GM19043 (cell line): ENCODE measurements at regions not wholly inside any gene's neighbourhood (a gene's known extent, or its start where the extent isn't known, plus 50 kb on each side); places are given as distances from the start of the nearest gene placed in this dataset.
"Not testable (repeated sequence)": the region's sequence is repeated elsewhere in the genome, so short reads cannot be mapped to it uniquely, and the experiment has no call there.

Experiments
- ATAC-seq: cut with Tn5 transposase; IDR thresholded peaks from one replicate; pipeline ENCODE4 v1.9.1; 2021; ENCODE audit warnings: low read depth; ENCODE audit not compliant: unreplicated experiment

DNA sequence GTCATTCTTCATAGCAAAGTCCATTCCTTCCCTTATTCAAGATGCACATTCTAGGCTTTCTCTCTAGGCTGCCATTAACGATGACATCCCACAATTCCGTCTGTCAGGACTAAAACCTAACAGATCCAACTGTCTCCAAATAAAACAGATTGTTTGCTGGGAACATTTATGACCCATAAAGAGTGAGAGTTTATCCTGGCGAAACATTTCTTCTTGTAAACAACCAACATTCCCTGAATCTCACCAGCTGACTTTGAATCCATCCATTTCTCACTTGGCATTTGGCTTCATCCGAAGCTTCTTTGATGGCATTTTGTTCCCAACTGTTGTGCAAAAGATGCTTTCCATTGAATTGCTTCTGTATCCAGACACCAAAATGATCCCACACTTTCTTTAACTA lies 93.1 kb downstream of the OLIG3 start:
- no peak for ATAC-seq

DNA sequence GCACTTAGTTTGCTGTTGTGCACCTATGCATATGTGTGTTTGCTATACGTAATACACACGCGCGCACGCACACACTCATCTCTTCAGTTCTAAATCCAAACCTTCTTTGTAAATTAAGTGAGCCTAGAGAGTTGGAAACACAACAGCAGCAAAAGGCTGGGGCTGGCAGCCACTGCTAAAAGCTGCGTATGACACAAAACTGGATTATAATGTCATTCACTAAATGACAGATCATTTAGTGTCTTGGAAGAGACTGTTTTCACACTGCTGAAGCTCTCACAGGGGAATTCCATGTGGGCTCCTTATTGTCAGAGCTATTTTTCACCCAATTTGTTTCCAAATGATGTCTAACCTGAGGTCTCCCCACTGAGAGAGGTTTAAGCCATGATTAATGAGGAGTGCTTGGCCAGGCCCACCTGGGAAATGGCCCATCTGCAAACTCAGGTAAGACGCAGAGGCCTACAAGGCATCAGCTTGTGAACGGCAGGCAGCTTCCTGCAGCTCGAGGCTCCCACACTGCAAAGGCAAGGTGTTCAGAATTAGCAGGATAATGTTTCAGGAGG lies 94.2 kb downstream of the OLIG3 start:
- ATAC-seq: no peak

DNA sequence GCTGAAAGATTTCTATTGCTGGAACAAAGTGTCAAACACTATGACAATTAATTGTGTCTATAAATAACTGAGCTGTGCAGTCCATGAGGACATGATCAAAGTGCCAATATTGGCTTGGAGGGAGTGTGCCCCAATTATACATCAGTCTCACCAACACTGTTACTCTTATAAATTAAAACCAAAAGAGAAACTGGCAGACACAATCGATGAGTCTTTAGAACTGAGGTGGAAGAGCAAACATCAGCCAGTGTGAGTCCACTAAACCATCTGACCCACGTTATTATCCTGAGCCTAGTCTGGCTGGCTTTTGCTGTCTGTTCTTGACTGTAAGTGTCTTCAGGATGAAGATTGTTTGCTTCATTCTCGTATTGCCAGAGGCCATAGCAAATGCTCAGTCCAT lies 98.9 kb downstream of the OLIG3 start:
- ATAC-seq: no peak

GRCh38 chr6:137391061-137391814 lies 103.0 kb downstream of the OLIG3 start:
- no peak for ATAC-seq

- ATAC-seq: no peak
Observed at GRCh38 chr6:137390334-137390733, 103.9 kb downstream of the OLIG3 start.

DNA sequence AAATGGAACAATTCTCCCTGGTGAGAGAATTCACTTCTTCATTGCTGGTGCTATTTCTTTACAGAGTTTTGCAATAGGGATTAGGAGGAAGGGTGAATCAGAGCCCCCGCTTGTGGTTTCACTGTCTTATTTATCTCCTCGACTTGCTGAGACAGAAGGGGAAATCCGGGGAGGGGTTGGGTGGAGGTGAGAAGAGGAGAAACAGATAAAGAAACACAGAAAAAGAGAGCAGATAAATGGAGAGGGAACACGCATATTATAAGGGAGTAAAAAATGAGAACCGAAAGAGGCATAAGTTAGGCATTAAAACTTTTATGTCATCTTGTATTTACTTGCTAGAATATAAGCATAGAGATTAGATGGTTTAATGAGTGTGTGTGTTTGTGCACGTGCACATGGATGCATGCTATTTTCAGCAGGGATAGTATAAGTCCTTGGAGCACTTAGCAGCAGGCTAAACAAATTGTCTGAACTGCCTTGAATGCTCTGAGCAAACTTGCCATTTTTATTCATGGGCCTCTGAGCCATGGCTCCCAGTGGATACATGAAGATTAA lies 105.0 kb downstream of the OLIG3 start:
- peak; percentile 71 for ATAC-seq

GRCh38 chr6:137387096-137387764 lies 107.0 kb downstream of the OLIG3 start:
- no peak for ATAC-seq

DNA sequence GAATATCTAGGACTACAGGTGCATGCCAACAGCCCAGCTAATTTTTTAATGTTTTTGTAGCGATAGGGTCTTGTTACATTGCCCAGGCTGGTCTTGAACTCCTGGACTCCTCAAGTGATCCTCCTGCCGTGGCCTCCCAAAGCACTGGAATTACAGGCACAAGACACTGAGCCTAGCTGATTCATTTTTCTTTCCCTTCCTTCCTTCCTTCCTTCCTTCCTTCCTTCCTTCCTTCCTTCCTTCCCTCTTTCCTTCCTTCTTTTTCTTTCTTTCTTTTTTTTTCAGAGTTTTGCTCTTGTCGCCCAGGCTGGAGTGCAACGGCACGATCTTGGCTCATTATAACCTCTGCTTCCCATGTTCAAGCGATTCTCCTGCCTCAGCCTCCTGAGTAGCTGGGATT lies 110.9 kb downstream of the OLIG3 start:
- ATAC-seq: not testable (repeated sequence)

GRCh38 chr6:137378090-137378369 lies 116.2 kb downstream of the OLIG3 start:
- ATAC-seq: no peak

- no peak for ATAC-seq
Observed at GRCh38 chr6:137373296-137373695, 120.9 kb downstream of the OLIG3 start.

DNA sequence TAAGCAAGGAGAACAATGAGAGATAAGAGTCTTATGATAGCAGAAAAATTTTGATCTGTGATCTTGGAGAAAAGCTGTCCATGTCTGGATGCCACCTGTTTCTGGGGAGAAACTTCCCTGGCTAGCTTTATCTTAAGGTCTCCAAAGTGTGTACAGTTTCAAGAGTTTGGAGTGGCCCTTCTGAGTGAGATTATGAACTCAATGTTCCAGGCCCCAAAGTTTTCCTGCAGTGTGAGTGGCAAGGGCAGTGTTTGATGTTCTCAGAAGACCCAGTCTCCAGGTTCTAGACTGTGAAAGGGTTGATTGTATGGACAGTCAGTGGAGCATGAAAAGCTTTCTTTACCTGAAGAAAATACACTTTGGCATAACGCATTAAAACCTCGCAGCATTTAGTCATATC lies 121.7 kb downstream of the OLIG3 start:
- ATAC-seq: no peak

GRCh38 chr6:137371634-137372016 lies 122.6 kb downstream of the OLIG3 start:
- ATAC-seq: no peak

GRCh38 chr6:137370871-137371633 lies 123.1 kb downstream of the OLIG3 start:
- ATAC-seq: peak; percentile 84

DNA sequence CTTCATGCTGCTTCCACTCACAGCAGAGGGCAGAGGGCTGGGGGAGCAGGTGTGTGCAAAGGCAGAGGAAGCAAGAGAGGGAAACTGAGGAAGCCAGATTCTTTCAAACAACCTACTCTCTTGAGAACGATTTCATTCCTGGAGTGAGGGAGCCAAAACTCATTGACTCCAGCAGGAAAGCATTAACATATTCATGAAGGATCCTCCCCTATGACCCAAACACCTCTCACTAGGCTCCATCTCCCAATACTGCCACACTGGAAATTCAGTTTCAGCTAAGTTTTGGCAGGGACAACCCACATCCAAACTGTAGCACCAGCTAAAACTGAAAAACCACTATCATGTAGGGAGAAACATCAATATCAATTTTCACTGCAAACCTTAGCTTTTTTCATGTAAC lies 125.1 kb downstream of the OLIG3 start:
- ATAC-seq: no peak

DNA sequence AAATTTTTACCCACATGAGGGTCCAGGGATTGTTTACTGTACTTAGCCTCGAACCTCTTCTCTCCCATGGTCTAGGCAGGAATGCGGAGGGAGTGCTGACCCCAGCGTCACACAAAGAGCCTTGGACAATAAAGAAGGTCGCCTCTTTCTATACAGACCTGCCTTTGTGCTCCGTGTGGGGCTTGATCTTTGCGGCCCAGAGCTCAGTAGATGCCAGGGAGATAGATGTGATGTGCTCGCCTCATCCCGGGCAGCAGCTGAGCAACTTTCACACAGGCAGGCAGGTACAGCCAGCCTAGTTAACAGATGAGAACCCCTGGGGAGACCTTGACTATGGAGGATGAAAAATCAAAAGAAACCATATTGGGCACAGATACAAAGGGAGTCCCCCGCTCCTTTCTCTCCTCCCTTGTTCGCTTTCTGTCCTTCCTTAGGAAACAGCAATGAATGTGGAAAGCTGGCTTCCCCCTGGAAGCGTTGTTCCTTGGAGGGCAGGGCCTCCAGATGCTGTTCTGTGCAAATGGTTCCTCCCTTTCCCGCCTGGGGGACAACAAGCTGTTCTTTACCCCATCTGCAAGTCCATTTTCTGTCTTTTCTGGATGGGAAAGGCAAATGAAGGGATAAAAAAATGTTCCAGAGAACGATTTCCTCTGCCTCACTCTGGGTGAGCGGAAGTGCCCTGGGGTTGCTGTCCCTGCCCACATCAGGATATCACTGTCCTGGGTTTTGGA lies 128.3 kb downstream of the OLIG3 start:
- no peak for ATAC-seq

- ATAC-seq: no peak
Observed at GRCh38 chr6:137363805-137364138, 130.4 kb downstream of the OLIG3 start.

- no peak for ATAC-seq
Observed at GRCh38 chr6:137362878-137363804, 131.1 kb downstream of the OLIG3 start.

DNA sequence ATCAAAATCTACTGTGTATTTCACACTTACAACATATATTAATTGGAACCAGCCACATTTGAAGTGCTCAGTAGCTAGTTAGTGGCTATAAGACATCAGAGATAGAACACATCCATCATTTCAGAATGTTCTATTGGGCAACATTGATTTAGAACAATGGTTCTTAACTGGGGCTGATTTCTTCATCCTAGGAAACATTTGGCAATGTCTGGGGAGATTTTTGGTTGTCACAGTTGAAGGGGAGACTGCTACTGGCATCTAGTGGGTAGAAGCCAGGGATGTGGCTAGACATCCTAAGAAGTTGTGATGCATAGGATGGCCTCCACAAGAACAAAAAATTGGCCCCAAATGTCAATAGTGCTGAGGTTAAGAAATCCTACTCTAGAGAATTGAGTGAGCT lies 132.5 kb downstream of the OLIG3 start:
- no peak for ATAC-seq

DNA sequence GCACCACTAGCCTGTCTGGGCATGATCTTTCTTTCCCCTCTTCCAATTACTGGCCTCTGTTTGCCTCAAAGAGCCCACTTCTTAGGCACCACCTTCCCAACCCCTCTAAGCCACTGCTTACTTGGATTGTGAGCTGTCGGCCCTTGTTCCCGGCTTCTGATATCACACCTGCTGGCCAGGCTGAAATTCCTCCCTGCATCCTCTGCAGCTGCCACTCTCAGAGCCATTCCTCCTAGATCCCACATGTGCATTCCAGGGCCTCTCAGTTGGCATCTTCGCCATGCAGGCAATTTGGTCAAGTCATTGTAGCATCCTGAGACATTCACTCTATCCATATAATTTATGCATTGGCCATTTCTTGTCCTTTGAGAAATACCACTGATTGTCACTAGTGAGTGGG lies 135.9 kb downstream of the OLIG3 start:
- no peak for ATAC-seq

DNA sequence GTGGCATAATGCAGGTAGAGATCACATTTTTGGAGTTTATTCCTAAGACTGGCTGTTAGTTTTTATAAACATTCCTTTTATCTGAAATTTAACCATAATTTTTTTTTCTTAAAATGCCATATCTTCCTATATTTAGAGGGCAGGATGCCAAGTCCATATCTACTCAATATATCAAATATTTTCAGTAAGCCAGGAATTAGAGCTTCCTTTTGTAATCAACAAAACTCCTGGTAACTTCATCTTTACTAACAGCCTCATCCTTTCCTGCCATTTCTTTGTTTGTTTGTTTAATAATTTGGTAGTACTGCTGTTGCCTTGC lies 136.3 kb downstream of the OLIG3 start:
- ATAC-seq: no peak
